AG10803 (cell line): ENCODE measurements at regions not wholly inside any gene's neighbourhood (a gene's known extent, or its start where the extent isn't known, plus 50 kb on each side); places are given as distances from the start of the nearest gene placed in this dataset.
A peak's percentile ranks its signal among the peaks of the same experiment; 100 is the strongest.

Experiments used
- DNase-seq: peaks from one replicate; pipeline ENCODE4 v3.0.0; 2010; ENCODE audit warnings: low read depth
- H3K4me3 ChIP-seq: 2 replicates; pipeline ENCODE4 v1.5.1; 2011; ENCODE audit warnings: mild to moderate bottlenecking, low read length, control low read depth
- CTCF ChIP-seq: conservative IDR thresholded peaks from 2 replicates; pipeline ENCODE4 v1.5.1; 2011; ENCODE audit warnings: mild to moderate bottlenecking, low read length, control low read depth, inconsistent platforms

GRCh38 chr12:89856431-89856830, 147.8 kb upstream of the ATP2B1 start:
- H3K4me3 ChIP-seq, result no peak overlapping the region
- peak; percentile 75 for DNase-seq
- TF ChIP-seq CTCF, result no peak

GRCh38 chr12:89848732-89849131, 140.1 kb upstream of the ATP2B1 start:
- DNase-seq, result no peak
- H3K4me3 ChIP-seq, result no peak overlapping the region
- no peak for TF ChIP-seq CTCF

- no peak for DNase-seq
- no peak for TF ChIP-seq CTCF
- H3K4me3 ChIP-seq, result no peak overlapping the region
Measured at GRCh38 chr12:89846473-89847055, 137.9 kb upstream of the ATP2B1 start.

GRCh38 chr12:89845767-89846166, 137.1 kb upstream of the ATP2B1 start:
- no peak overlapping the region for H3K4me3 ChIP-seq
- no peak for DNase-seq
- TF ChIP-seq CTCF, result no peak

- TF ChIP-seq CTCF, result no peak
- no peak overlapping the region for H3K4me3 ChIP-seq
- no peak for DNase-seq
Measured at GRCh38 chr12:89845366-89845765, 136.7 kb upstream of the ATP2B1 start.

- no peak for DNase-seq
- no peak overlapping the region for H3K4me3 ChIP-seq
- TF ChIP-seq CTCF, result no peak
Measured at GRCh38 chr12:89844539-89844938, 135.9 kb upstream of the ATP2B1 start.

- H3K4me3 ChIP-seq, result no peak overlapping the region
- no peak for TF ChIP-seq CTCF
- DNase-seq, result peak; percentile 37
Measured at GRCh38 chr12:89840162-89840922, 131.7 kb upstream of the ATP2B1 start.
